ENCODE measurements at regions not wholly inside any gene's neighbourhood (a gene's known extent, or its start where the extent isn't known, plus 50 kb on each side); places are given as distances from the start of the nearest gene placed in this dataset.

GRCh38 chr18:30591462-30591861, 451.1 kb downstream of the DSC3 start:
- H3K27ac ChIP-seq: no peak overlapping the region
- no peak for TF ChIP-seq ZFX (IDR thresholded peaks at IDR 0.05)
- TF ChIP-seq, protein P1, sequence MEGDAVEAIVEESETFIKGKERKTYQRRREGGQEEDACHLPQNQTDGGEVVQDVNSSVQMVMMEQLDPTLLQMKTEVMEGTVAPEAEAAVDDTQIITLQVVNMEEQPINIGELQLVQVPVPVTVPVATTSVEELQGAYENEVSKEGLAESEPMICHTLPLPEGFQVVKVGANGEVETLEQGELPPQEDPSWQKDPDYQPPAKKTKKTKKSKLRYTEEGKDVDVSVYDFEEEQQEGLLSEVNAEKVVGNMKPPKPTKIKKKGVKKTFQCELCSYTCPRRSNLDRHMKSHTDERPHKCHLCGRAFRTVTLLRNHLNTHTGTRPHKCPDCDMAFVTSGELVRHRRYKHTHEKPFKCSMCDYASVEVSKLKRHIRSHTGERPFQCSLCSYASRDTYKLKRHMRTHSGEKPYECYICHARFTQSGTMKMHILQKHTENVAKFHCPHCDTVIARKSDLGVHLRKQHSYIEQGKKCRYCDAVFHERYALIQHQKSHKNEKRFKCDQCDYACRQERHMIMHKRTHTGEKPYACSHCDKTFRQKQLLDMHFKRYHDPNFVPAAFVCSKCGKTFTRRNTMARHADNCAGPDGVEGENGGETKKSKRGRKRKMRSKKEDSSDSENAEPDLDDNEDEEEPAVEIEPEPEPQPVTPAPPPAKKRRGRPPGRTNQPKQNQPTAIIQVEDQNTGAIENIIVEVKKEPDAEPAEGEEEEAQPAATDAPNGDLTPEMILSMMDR (conservative IDR thresholded peaks at IDR 0.05): no peak

DNA sequence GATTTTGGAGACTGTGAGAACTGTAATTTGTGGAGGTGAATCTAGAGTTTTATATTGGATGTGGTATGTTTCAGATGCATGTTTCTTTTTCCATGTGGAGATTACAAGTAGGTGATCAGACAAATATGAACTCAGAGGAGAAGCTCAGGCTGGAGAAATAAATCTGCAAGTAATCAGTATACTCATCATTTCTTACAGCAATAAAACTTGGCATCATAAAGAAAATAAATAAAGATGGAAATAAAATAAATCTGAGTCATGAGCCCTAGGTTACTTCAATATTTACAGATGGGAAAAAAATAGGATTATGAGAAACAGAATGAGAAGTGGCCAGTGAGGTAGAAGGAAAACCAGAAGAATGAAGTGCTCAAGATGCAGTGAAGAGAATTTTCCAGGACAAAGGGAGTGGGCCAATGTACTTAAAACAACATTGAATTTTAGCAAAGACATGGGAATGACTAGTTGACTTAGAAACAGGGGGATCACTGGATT, 453.8 kb downstream of the DSC3 start:
- H3K27ac ChIP-seq: no peak overlapping the region

DNA sequence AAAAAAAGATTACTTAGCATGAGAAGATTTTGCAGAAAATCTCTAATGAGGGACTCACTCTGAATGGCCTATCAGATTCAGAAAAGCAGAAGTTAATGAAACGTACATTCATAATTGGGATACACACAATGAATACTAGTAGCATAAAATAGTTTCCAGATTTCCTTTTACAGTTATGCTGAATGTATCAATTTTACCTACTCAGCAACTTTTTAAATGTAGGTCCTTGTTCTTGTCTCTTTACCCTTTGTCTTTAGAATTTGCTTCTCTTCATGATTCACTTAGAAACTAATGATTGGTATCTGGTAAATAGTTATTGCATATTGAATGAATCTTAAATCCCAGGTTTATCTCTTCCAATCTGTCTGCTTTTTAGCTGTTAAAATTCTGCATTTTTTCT, 458.8 kb downstream of the DSC3 start:
- H3K27ac ChIP-seq: no peak overlapping the region

More for the DNA sequence above, 453.8 kb downstream of the DSC3 start:
- TF ChIP-seq, protein P1 (conservative IDR thresholded peaks at IDR 0.05): no peak
- TF ChIP-seq ZFX (IDR thresholded peaks at IDR 0.05): no peak

DNA sequence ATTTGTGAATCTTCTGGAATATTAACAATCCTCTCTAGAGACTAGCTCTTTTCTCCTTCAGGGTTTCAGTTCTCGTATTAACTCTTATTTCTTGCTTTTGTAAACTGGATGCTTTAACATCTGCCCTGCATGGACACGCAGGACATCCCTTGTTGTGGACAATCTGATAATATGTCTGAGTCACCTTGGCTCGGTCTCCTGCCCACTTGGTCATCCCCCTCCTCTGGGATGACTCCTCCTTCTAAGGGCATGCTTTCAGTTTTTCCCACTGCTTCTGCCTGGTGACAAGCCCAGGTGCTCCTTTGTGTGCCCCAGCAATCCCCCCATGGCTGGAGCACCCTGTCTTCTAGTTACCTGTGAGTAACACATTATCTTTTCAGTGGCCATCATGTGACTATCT, 460.5 kb downstream of the DSC3 start:
- no peak overlapping the region for H3K27ac ChIP-seq
- TF ChIP-seq ZFX (IDR thresholded peaks at IDR 0.05): no peak
- TF ChIP-seq, protein P1 (conservative IDR thresholded peaks at IDR 0.05): no peak

More for the DNA sequence above, 458.8 kb downstream of the DSC3 start:
- TF ChIP-seq ZFX (IDR thresholded peaks at IDR 0.05): no peak
- TF ChIP-seq, protein P1 (conservative IDR thresholded peaks at IDR 0.05): no peak

DNA sequence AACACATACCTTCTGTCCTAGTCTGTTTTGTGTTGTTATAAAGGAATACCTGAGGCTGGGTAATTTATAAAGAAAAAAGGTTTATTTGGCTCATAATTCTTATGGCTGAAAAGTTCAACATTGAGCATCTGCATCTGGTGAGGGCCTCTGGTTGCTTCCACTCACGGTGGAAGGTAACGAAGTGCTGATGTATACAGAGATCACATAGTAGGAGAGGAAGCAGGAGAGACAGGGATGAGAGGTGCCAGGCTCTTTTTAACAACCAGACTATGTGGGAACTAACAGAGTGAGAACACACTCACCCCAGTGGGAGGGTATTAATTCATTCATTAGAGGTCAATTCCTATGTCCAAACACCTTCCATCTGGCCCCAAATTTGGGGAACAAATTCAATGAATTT, 463.8 kb downstream of the DSC3 start:
- no peak overlapping the region for H3K27ac ChIP-seq
- TF ChIP-seq, protein P1 (conservative IDR thresholded peaks at IDR 0.05): no peak
- TF ChIP-seq ZFX (IDR thresholded peaks at IDR 0.05): no peak

GRCh38 chr18:30572214-30572613, 470.3 kb downstream of the DSC3 start:
- TF ChIP-seq ZFX (IDR thresholded peaks at IDR 0.05): no peak
- TF ChIP-seq, protein P1 (conservative IDR thresholded peaks at IDR 0.05): no peak
- no peak overlapping the region for H3K27ac ChIP-seq

- H3K27ac ChIP-seq: no peak overlapping the region
- TF ChIP-seq, protein P1 (conservative IDR thresholded peaks at IDR 0.05): no peak
- no peak for TF ChIP-seq ZFX (IDR thresholded peaks at IDR 0.05)
Observed at GRCh38 chr18:30568333-30568732, 474.2 kb downstream of the DSC3 start.
